CD8-positive, alpha-beta memory T cell (primary cell): ENCODE measurements at regions not wholly inside any gene's neighbourhood (a gene's known extent, or its start where the extent isn't known, plus 50 kb on each side); places are given as distances from the start of the nearest gene placed in this dataset.
A peak's percentile ranks its signal among the peaks of the same experiment; 100 is the strongest.

Source experiments
- CTCF ChIA-PET: fragments of 350-600 bp; sonication (Branson Sonifier 250); formaldehyde crosslinking; loops from one replicate; lab custom pipeline; 2021; ENCODE audit warnings: antibody characterized with exemption; lab: Charles Lee
- POLR2A ChIA-PET: fragments of 350-600 bp; sonication (Branson Sonifier 250); formaldehyde crosslinking; loops from one replicate; lab custom pipeline; 2021; ENCODE audit warnings: antibody characterized with exemption; lab: Charles Lee
- DNase-seq, 5 donors: peaks; one replicate each; pipeline versions ENCODE4 v3.0.0 to v3.0.0-alpha.2; 2020 to 2022; ENCODE audit warnings: mixed read lengths in 1 of 5
- H3K27ac ChIP-seq: one replicate; pipeline ENCODE4 v1.7.0; 2013; ENCODE audit warnings: low read depth, mild to moderate bottlenecking, low read length, moderate library complexity
- H3K27me3 ChIP-seq: 2 replicates; pipeline ENCODE4 v1.7.0; 2013; ENCODE audit warnings: low read length, mild to moderate bottlenecking; ENCODE audit not compliant: insufficient read depth, poor library complexity, severe bottlenecking
- H3K36me3 ChIP-seq: 2 replicates; pipeline ENCODE4 v1.7.0; 2013; ENCODE audit warnings: mild to moderate bottlenecking, low read length, moderate library complexity; ENCODE audit not compliant: insufficient read depth
- H3K4me1 ChIP-seq: 2 replicates; pipeline ENCODE4 v1.7.0; 2013; ENCODE audit warnings: mild to moderate bottlenecking, low read length, moderate library complexity; ENCODE audit not compliant: insufficient read depth
- H3K4me3 ChIP-seq: 2 replicates; pipeline ENCODE4 v1.7.0; 2013; ENCODE audit warnings: mild to moderate bottlenecking, low read length
- H3K9me3 ChIP-seq: 2 replicates; pipeline ENCODE4 v1.7.0; 2013; ENCODE audit warnings: mild to moderate bottlenecking, low read length
- H3K27ac Mint-ChIP-seq, 8 donors: one replicate each; pipeline ENCODE4 v1.8.0; 2020 to 2021; ENCODE audit warnings: mixed read lengths in 8 of 8, mild to moderate bottlenecking in 6 of 8, inconsistent platforms in 3 of 8, moderate library complexity in 3 of 8
- H3K27me3 Mint-ChIP-seq, 2 donors: one replicate each; pipeline ENCODE4 v1.8.0; 2020 to 2021; ENCODE audit warnings: mixed read lengths in 2 of 2, mild to moderate bottlenecking in 1 of 2, moderate library complexity in 1 of 2
- H3K36me3 Mint-ChIP-seq, 3 donors: one replicate each; pipeline ENCODE4 v1.8.0; 2020 to 2021; ENCODE audit warnings: mixed read lengths in 3 of 3, inconsistent platforms in 1 of 3, mild to moderate bottlenecking in 1 of 3
- H3K4me1 Mint-ChIP-seq, 3 donors: one replicate each; pipeline ENCODE4 v1.8.0; 2020 to 2021; ENCODE audit warnings: mixed read lengths in 3 of 3, inconsistent platforms in 1 of 3, mild to moderate bottlenecking in 1 of 3
- H3K4me3 Mint-ChIP-seq, 7 donors: one replicate each; pipeline ENCODE4 v1.8.0; 2020 to 2021; ENCODE audit warnings: mixed read lengths in 7 of 7, mild to moderate bottlenecking in 6 of 7, moderate library complexity in 4 of 7, inconsistent platforms in 2 of 7
- H3K9me3 Mint-ChIP-seq, 5 donors: one replicate each; pipeline ENCODE4 v1.8.0; 2020 to 2022; ENCODE audit warnings: mixed read lengths in 5 of 5, mild to moderate bottlenecking in 3 of 5, moderate library complexity in 2 of 5, inconsistent platforms in 1 of 5

- Mint-ChIP-seq H3K4me1 (peaks cover 7 to 20% (median 16%) of the 10 kb centered on the region in 3 donors), H3K36me3 (no peaks in the 10 kb centered on the region), H3K27ac (no peak overlapping the region), H3K9me3 (no peaks in the 10 kb centered on the region), H3K27me3 (peaks cover 0 to 2% of the 10 kb centered on the region in 2 donors), H3K4me3 (no peak overlapping the region)
- Histone ChIP-seq H3K4me1 (no peaks in the 10 kb centered on the region), H3K9me3 (no peaks in the 10 kb centered on the region), H3K27ac (no peak overlapping the region), H3K4me3 (no peak overlapping the region), H3K36me3 (no peaks in the 10 kb centered on the region), H3K27me3 (no peaks in the 10 kb centered on the region)
- DNase-seq, result no peak
- ChIA-PET CTCF (no interaction called here), POLR2A (no interaction called here)
Observed at GRCh38 chr7:124652237-124652636, 113.4 kb downstream of the GPR37 start.

GRCh38 chr7:124651136-124651535, 114.5 kb downstream of the GPR37 start:
- H3K36me3 ChIP-seq, result no peaks in the 10 kb centered on the region
- peaks cover 0 to 2% of the 10 kb centered on the region in 2 donors for H3K27me3 Mint-ChIP-seq
- no peaks in the 10 kb centered on the region for H3K36me3 Mint-ChIP-seq
- ChIA-PET CTCF (no interaction called here), POLR2A (no interaction called here)
- H3K9me3 Mint-ChIP-seq, result no peaks in the 10 kb centered on the region
- peaks cover 7 to 20% (median 16%) of the 10 kb centered on the region in 3 donors for H3K4me1 Mint-ChIP-seq
- H3K27ac Mint-ChIP-seq, result no peak overlapping the region
- no peaks in the 10 kb centered on the region for H3K9me3 ChIP-seq
- H3K4me1 ChIP-seq, result no peaks in the 10 kb centered on the region
- no peak overlapping the region for H3K4me3 Mint-ChIP-seq
- no peak for DNase-seq
- no peak overlapping the region for H3K4me3 ChIP-seq
- no peaks in the 10 kb centered on the region for H3K27me3 ChIP-seq
- H3K27ac ChIP-seq, result no peak overlapping the region

- peak overlapping the region; percentile 38 to 82 (median 61) for H3K4me3 Mint-ChIP-seq
- peak overlapping the region in 3 of 8 donors; percentile 7 to 76 (median 16) for H3K27ac Mint-ChIP-seq
- CTCF ChIA-PET, result no interaction called here
- no peak for DNase-seq
- H3K4me3 ChIP-seq, result no peak overlapping the region
- H3K36me3 ChIP-seq, result no peaks in the 10 kb centered on the region
- H3K9me3 Mint-ChIP-seq, result no peaks in the 10 kb centered on the region
- peaks cover 0 to 2% of the 10 kb centered on the region in 2 donors for H3K27me3 Mint-ChIP-seq
- no peaks in the 10 kb centered on the region for H3K36me3 Mint-ChIP-seq
- POLR2A ChIA-PET, result no interaction called here
- H3K4me1 Mint-ChIP-seq, result peaks cover 7 to 20% (median 16%) of the 10 kb centered on the region in 3 donors
- no peaks in the 10 kb centered on the region for H3K4me1 ChIP-seq
- no peaks in the 10 kb centered on the region for H3K27me3 ChIP-seq
- H3K9me3 ChIP-seq, result no peaks in the 10 kb centered on the region
- no peak overlapping the region for H3K27ac ChIP-seq
Observed at GRCh38 chr7:124649397-124650014, 116.1 kb downstream of the GPR37 start.

GRCh38 chr7:124647630-124648306, 117.8 kb downstream of the GPR37 start:
- H3K27ac Mint-ChIP-seq, result no peak overlapping the region
- Histone ChIP-seq H3K36me3 (no peaks in the 10 kb centered on the region), H3K4me3 (no peak overlapping the region), H3K27me3 (no peaks in the 10 kb centered on the region), H3K4me1 (no peaks in the 10 kb centered on the region), H3K9me3 (no peaks in the 10 kb centered on the region), H3K27ac (no peak overlapping the region)
- peaks cover 0 to 2% of the 10 kb centered on the region in 2 donors for H3K27me3 Mint-ChIP-seq
- H3K9me3 Mint-ChIP-seq, result no peaks in the 10 kb centered on the region
- DNase-seq, result no peak
- ChIA-PET POLR2A (no interaction called here), CTCF (no interaction called here)
- H3K4me1 Mint-ChIP-seq, result peaks cover 7 to 20% (median 16%) of the 10 kb centered on the region in 3 donors
- no peaks in the 10 kb centered on the region for H3K36me3 Mint-ChIP-seq
- H3K4me3 Mint-ChIP-seq, result no peak overlapping the region

- no peaks in the 10 kb centered on the region for H3K27me3 ChIP-seq
- ChIA-PET CTCF (no interaction called here), POLR2A (no interaction called here)
- DNase-seq, result no peak
- H3K4me3 Mint-ChIP-seq, result no peak overlapping the region
- no peaks in the 10 kb centered on the region for H3K9me3 ChIP-seq
- H3K4me1 ChIP-seq, result no peaks in the 10 kb centered on the region
- peaks cover 0 to 2% of the 10 kb centered on the region in 2 donors for H3K27me3 Mint-ChIP-seq
- H3K4me3 ChIP-seq, result no peak overlapping the region
- H3K27ac Mint-ChIP-seq, result no peak overlapping the region
- no peaks in the 10 kb centered on the region for H3K9me3 Mint-ChIP-seq
- H3K36me3 Mint-ChIP-seq, result no peaks in the 10 kb centered on the region
- H3K27ac ChIP-seq, result no peak overlapping the region
- no peaks in the 10 kb centered on the region for H3K36me3 ChIP-seq
- peaks cover 7 to 20% (median 16%) of the 10 kb centered on the region in 3 donors for H3K4me1 Mint-ChIP-seq
Observed at GRCh38 chr7:124645704-124646103, 119.9 kb downstream of the GPR37 start.

GRCh38 chr7:124643311-124643811, 122.2 kb downstream of the GPR37 start:
- Histone ChIP-seq H3K4me1 (no peaks in the 10 kb centered on the region), H3K27ac (no peak overlapping the region), H3K27me3 (no peaks in the 10 kb centered on the region), H3K4me3 (no peak overlapping the region), H3K36me3 (no peaks in the 10 kb centered on the region), H3K9me3 (no peaks in the 10 kb centered on the region)
- Mint-ChIP-seq H3K36me3 (no peaks in the 10 kb centered on the region), H3K4me1 (no peaks in the 10 kb centered on the region), H3K4me3 (no peak overlapping the region), H3K27ac (no peak overlapping the region), H3K9me3 (no peaks in the 10 kb centered on the region), H3K27me3 (no peaks in the 10 kb centered on the region)
- ChIA-PET POLR2A (no interaction called here), CTCF (no interaction called here)
- DNase-seq, result no peak

GRCh38 chr7:124635416-124635815, 130.2 kb downstream of the GPR37 start:
- Mint-ChIP-seq H3K4me3 (no peak overlapping the region), H3K4me1 (no peaks in the 10 kb centered on the region), H3K27me3 (no peaks in the 10 kb centered on the region), H3K36me3 (no peaks in the 10 kb centered on the region), H3K9me3 (peaks cover 0 to 5% (median 0%) of the 10 kb centered on the region in 5 donors), H3K27ac (no peak overlapping the region)
- POLR2A ChIA-PET, result no interaction called here
- H3K4me3 ChIP-seq, result no peak overlapping the region
- no peaks in the 10 kb centered on the region for H3K36me3 ChIP-seq
- H3K27ac ChIP-seq, result no peak overlapping the region
- CTCF ChIA-PET, result no interaction called here
- H3K9me3 ChIP-seq, result no peaks in the 10 kb centered on the region
- no peaks in the 10 kb centered on the region for H3K27me3 ChIP-seq
- no peak for DNase-seq
- no peaks in the 10 kb centered on the region for H3K4me1 ChIP-seq

GRCh38 chr7:124633740-124634139, 131.9 kb downstream of the GPR37 start:
- H3K36me3 Mint-ChIP-seq, result no peaks in the 10 kb centered on the region
- H3K36me3 ChIP-seq, result no peaks in the 10 kb centered on the region
- no peaks in the 10 kb centered on the region for H3K4me1 Mint-ChIP-seq
- H3K4me3 ChIP-seq, result no peak overlapping the region
- H3K4me3 Mint-ChIP-seq, result no peak overlapping the region
- H3K9me3 ChIP-seq, result no peaks in the 10 kb centered on the region
- CTCF ChIA-PET, result no interaction called here
- DNase-seq, result no peak
- H3K27me3 Mint-ChIP-seq, result no peaks in the 10 kb centered on the region
- H3K27ac ChIP-seq, result no peak overlapping the region
- peaks cover 0 to 5% (median 0%) of the 10 kb centered on the region in 5 donors for H3K9me3 Mint-ChIP-seq
- no peak overlapping the region for H3K27ac Mint-ChIP-seq
- H3K4me1 ChIP-seq, result no peaks in the 10 kb centered on the region
- H3K27me3 ChIP-seq, result no peaks in the 10 kb centered on the region
- POLR2A ChIA-PET, result no interaction called here
